SKM-1 (cell line): ENCODE measurements at regions not wholly inside any gene's neighbourhood (a gene's known extent, or its start where the extent isn't known, plus 50 kb on each side); places are given as distances from the start of the nearest gene placed in this dataset.
"Not testable (repeated sequence)": the region's sequence is repeated elsewhere in the genome, so short reads cannot be mapped to it uniquely, and the experiment has no call there.

Source experiments
- DNase-seq: peaks from one replicate; lab custom pipeline; 2025; ENCODE audit not compliant: unreplicated experiment; lab: John Stamatoyannopoulos, UW

- no peak for DNase-seq
These were observed 65.1 kb upstream of the RASD2 start for GRCh38 chr22:35475545-35475944.

GRCh38 chr22:35476341-35476740 lies 64.3 kb upstream of the RASD2 start:
- no peak for DNase-seq

- DNase-seq: peak; percentile 34
These were observed 62.6 kb upstream of the RASD2 start for GRCh38 chr22:35477911-35478582.

GRCh38 chr22:35478633-35479107 lies 62.0 kb upstream of the RASD2 start:
- DNase-seq: no peak

- no peak for DNase-seq
These were observed 61.3 kb upstream of the RASD2 start for GRCh38 chr22:35479359-35479758.

GRCh38 chr22:35479985-35480550 lies 60.6 kb upstream of the RASD2 start:
- no peak for DNase-seq

- DNase-seq: no peak
These were observed 59.7 kb upstream of the RASD2 start for GRCh38 chr22:35480627-35481550.

GRCh38 chr22:35482311-35482710 lies 58.3 kb upstream of the RASD2 start:
- no peak for DNase-seq

- DNase-seq: no peak
These were observed 57.7 kb upstream of the RASD2 start for GRCh38 chr22:35482974-35483373.

GRCh38 chr22:35483730-35484129 lies 56.9 kb upstream of the RASD2 start:
- DNase-seq: no peak

- no peak for DNase-seq
These were observed 55.7 kb upstream of the RASD2 start for GRCh38 chr22:35484651-35485556.

- no peak for DNase-seq
These were observed 54.5 kb upstream of the RASD2 start for GRCh38 chr22:35486116-35486631.

GRCh38 chr22:35487623-35488022 lies 53.0 kb upstream of the RASD2 start:
- not testable (repeated sequence) for DNase-seq

- DNase-seq: no peak
These were observed 52.1 kb upstream of the RASD2 start for GRCh38 chr22:35488513-35488912.

GRCh38 chr22:35489239-35489638 lies 51.4 kb upstream of the RASD2 start:
- no peak for DNase-seq
